HG03025 (cell line): ENCODE measurements at regions not wholly inside any gene's neighbourhood (a gene's known extent, or its start where the extent isn't known, plus 50 kb on each side); places are given as distances from the start of the nearest gene placed in this dataset.
"Not testable (repeated sequence)": the region's sequence is repeated elsewhere in the genome, so short reads cannot be mapped to it uniquely, and the experiment has no call there.

ENCODE experiments used
- ATAC-seq: cut with Tn5 transposase; IDR thresholded peaks from one replicate; pipeline ENCODE4 v1.9.1; 2021; ENCODE audit warnings: mild to moderate bottlenecking, moderate library complexity; ENCODE audit not compliant: unreplicated experiment, low FRiP score

GRCh38 chr2:8494151-8494550 is 187.7 kb upstream of the ID2 start:
- no peak for ATAC-seq

- ATAC-seq: no peak
Measured at GRCh38 chr2:8494589-8494988, 187.3 kb upstream of the ID2 start.

- no peak for ATAC-seq
Measured at GRCh38 chr2:8495189-8495989, 186.5 kb upstream of the ID2 start.

GRCh38 chr2:8496079-8496478 is 185.8 kb upstream of the ID2 start:
- ATAC-seq: no peak

- no peak for ATAC-seq
Measured at GRCh38 chr2:8496617-8497016, 185.2 kb upstream of the ID2 start.

- no peak for ATAC-seq
Measured at GRCh38 chr2:8498994-8499393, 182.9 kb upstream of the ID2 start.

GRCh38 chr2:8500124-8501054 is 181.5 kb upstream of the ID2 start:
- ATAC-seq: no peak

GRCh38 chr2:8501061-8501720 is 180.7 kb upstream of the ID2 start:
- no peak for ATAC-seq

GRCh38 chr2:8502316-8502715 is 179.5 kb upstream of the ID2 start:
- no peak for ATAC-seq

GRCh38 chr2:8505311-8505920 is 176.4 kb upstream of the ID2 start:
- ATAC-seq: no peak

GRCh38 chr2:8506746-8507145 is 175.1 kb upstream of the ID2 start:
- no peak for ATAC-seq

GRCh38 chr2:8508766-8509165 is 173.1 kb upstream of the ID2 start:
- no peak for ATAC-seq

- no peak for ATAC-seq
Measured at GRCh38 chr2:8509621-8510020, 172.2 kb upstream of the ID2 start.

GRCh38 chr2:8510055-8510454 is 171.8 kb upstream of the ID2 start:
- ATAC-seq: not testable (repeated sequence)

- ATAC-seq: no peak
Measured at GRCh38 chr2:8510519-8510918, 171.3 kb upstream of the ID2 start.

- ATAC-seq: no peak
Measured at GRCh38 chr2:8511868-8512612, 169.8 kb upstream of the ID2 start.

GRCh38 chr2:8513601-8514273 is 168.1 kb upstream of the ID2 start:
- ATAC-seq: no peak

GRCh38 chr2:8514274-8514662 is 167.6 kb upstream of the ID2 start:
- ATAC-seq: no peak
